Adrenal gland (tissue), 9 donors: ENCODE measurements at regions not wholly inside any gene's neighbourhood (a gene's known extent, or its start where the extent isn't known, plus 50 kb on each side); places are given as distances from the start of the nearest gene placed in this dataset.
"Not testable (repeated sequence)": the region's sequence is repeated elsewhere in the genome, so short reads cannot be mapped to it uniquely, and the experiment has no call there.

Source experiments
- DNase-seq, 7 donors: peaks; one replicate each; pipeline ENCODE4 v3.0.0-alpha.2; 2019 to 2020
- H3K27ac ChIP-seq, 5 donors: fragments of 200-600 bp; sonication (generic) in 4 of 5; 1 replicate in 3 of 5; 2 replicates in 2 of 5; pipeline versions ENCODE4 v1.5.1 to v1.8.0; 2016 to 2020; ENCODE audit warnings: mild to moderate bottlenecking in 1 of 5
- H3K27me3 ChIP-seq: fragments of 200-600 bp; 2 replicates; pipeline ENCODE4 v1.8.0; 2021
- H3K36me3 ChIP-seq, 2 donors: fragments of 200-600 bp; replicated peaks in 1 of 2; 1 replicate in 1 of 2; 2 replicates in 1 of 2; pipeline versions ENCODE4 v1.5.1 to v1.8.0; 2018 to 2022
- H3K4me1 ChIP-seq, 2 donors: fragments of 200-600 bp; replicated peaks in 1 of 2; 1 replicate in 1 of 2; 2 replicates in 1 of 2; pipeline versions ENCODE4 v1.5.1 to v1.8.0; 2018 to 2021
- H3K4me3 ChIP-seq, 4 donors: fragments of 200-600 bp; sonication (generic) in 3 of 4; one replicate each; pipeline ENCODE4 v1.5.1; 2016 to 2018
- H3K9me3 ChIP-seq, 3 donors: fragments of 200-600 bp; sonication (generic) in 1 of 3; replicated peaks in 1 of 3; 1 replicate in 2 of 3; 2 replicates in 1 of 3; pipeline versions ENCODE4 v1.5.1 to v1.8.0; 2016 to 2021
- CTCF ChIP-seq, 6 experiments: fragments of 450-650 bp in 4 of 6; fragments of 200-600 bp in 2 of 6; sonication (generic) in 1 of 6; IDR thresholded peaks; 1 replicate in 5 of 6; 2 replicates in 1 of 6; pipeline versions ENCODE4 v1.5.1 to v1.8.0; 2016 to 2021; ENCODE audit warnings: antibody characterized with exemption in 6 of 6, mild to moderate bottlenecking in 2 of 6, moderate library complexity in 1 of 6
- POLR2A ChIP-seq, 2 donors: fragments of 450-650 bp; IDR thresholded peaks; one replicate each; pipeline ENCODE4 v1.6.1; 2017; ENCODE audit warnings: antibody characterized with exemption in 2 of 2, mild to moderate bottlenecking in 2 of 2, moderate library complexity in 1 of 2
- WGBS, 4 donors: extraction: QIAGEN DNeasy Blood & Tissue Kit in 2 of 4; methylation state at CpG; one replicate each; pipeline versions ENCODE4 v1.1.5 to v1.1.7; 2013 to 2017; 5-methylcytosine and 5-hydroxymethylcytosine counted together
- intact Hi-C, 2 donors: fragments of 100-400 bp; cut with DNase I; formaldehyde crosslinking; loops; one replicate each; pipeline versions ENCODE4 v1.14.1 to v1.15.0; 2022 to 2023
- donor health status: healthy with polysubstance abuse.
- donor health status: Bipolar disorder and iron deficiency.
- donor health status: DM: yes; HTN: yes; CAD: no.
- donor health status: DM: no; HTN: no; CAD: no.
- donor health status: DM: no; HTN: no; CAD: no.

- H3K36me3 ChIP-seq, result no peaks in the 10 kb centered on the region
- no peak overlapping the region for H3K27ac ChIP-seq
- H3K27me3 ChIP-seq, result no peaks in the 10 kb centered on the region
- DNase-seq, result no peak
- peaks cover 3 to 7% (median 6%) of the 10 kb centered on the region in 3 donors for H3K9me3 ChIP-seq
- intact Hi-C loops, result no loop called here
- no peak overlapping the region for H3K4me3 ChIP-seq
- no peaks in the 10 kb centered on the region for H3K4me1 ChIP-seq
- TF ChIP-seq CTCF (IDR thresholded peaks at IDR 0.05) (no peak), POLR2A (IDR thresholded peaks at IDR 0.05) (no peak)
- WGBS, 4 donors, result 62 to 79% (median 66%) methylated on average over 1 of the region's 1 CpG
Measured at GRCh38 chr3:171915275-171915674, 72.1 kb downstream of the TMEM212 start.

GRCh38 chr3:171916888-171917287 lies 73.7 kb downstream of the TMEM212 start:
- WGBS, 4 donors, result 86 to 89% (median 86%) methylated on average over 3 of the region's 3 CpGs
- H3K27me3 ChIP-seq, result no peaks in the 10 kb centered on the region
- TF ChIP-seq POLR2A (IDR thresholded peaks at IDR 0.05) (no peak), CTCF (IDR thresholded peaks at IDR 0.05) (no peak)
- no peak overlapping the region for H3K4me3 ChIP-seq
- no peak for DNase-seq
- no peaks in the 10 kb centered on the region for H3K4me1 ChIP-seq
- H3K36me3 ChIP-seq, result no peaks in the 10 kb centered on the region
- no peak overlapping the region for H3K27ac ChIP-seq
- intact Hi-C loops, result no loop called here
- H3K9me3 ChIP-seq, result no peaks in the 10 kb centered on the region

GRCh38 chr3:171922629-171923028 lies 79.5 kb downstream of the TMEM212 start:
- DNase-seq, H3K36me3 ChIP-seq, H3K4me3 ChIP-seq, H3K9me3 ChIP-seq, H3K27me3 ChIP-seq, intact Hi-C loops, H3K4me1 ChIP-seq, H3K27ac ChIP-seq: not testable (repeated sequence)
- WGBS, 4 donors, result 50 to 72% (median 58%) methylated on average over 1 of the region's 1 CpG

GRCh38 chr3:171923668-171924067 lies 80.5 kb downstream of the TMEM212 start:
- DNase-seq, H3K27ac ChIP-seq, H3K36me3 ChIP-seq, H3K27me3 ChIP-seq, H3K4me3 ChIP-seq, intact Hi-C loops, H3K9me3 ChIP-seq, H3K4me1 ChIP-seq: not testable (repeated sequence)
- 76 to 86% (median 81%) methylated on average over 2 of the region's 2 CpGs for WGBS, 4 donors

- intact Hi-C loops, H3K27me3 ChIP-seq, H3K27ac ChIP-seq, DNase-seq, H3K4me1 ChIP-seq, H3K36me3 ChIP-seq, H3K9me3 ChIP-seq, H3K4me3 ChIP-seq: not testable (repeated sequence)
- WGBS, 4 donors, result 60 to 77% (median 74%) methylated on average over 1 of the region's 1 CpG
Measured at GRCh38 chr3:171924864-171925263, 81.7 kb downstream of the TMEM212 start.

- DNase-seq, result no peak
- H3K36me3 ChIP-seq, result no peaks in the 10 kb centered on the region
- intact Hi-C loops, result no loop called here
- 76 to 85% (median 82%) methylated on average over 7 to 10 of the region's 10 CpGs for WGBS, 4 donors
- no peaks in the 10 kb centered on the region for H3K27me3 ChIP-seq
- H3K4me1 ChIP-seq, result no peaks in the 10 kb centered on the region
- no peak overlapping the region for H3K4me3 ChIP-seq
- TF ChIP-seq CTCF (IDR thresholded peaks at IDR 0.05), result no peak
- TF ChIP-seq POLR2A (IDR thresholded peaks at IDR 0.05), result no peak
- no peaks in the 10 kb centered on the region for H3K9me3 ChIP-seq
- H3K27ac ChIP-seq, result no peak overlapping the region
Measured at GRCh38 chr3:171932153-171932611, 89.0 kb downstream of the TMEM212 start.
